ENCODE measurements at regions not wholly inside any gene's neighbourhood (a gene's known extent, or its start where the extent isn't known, plus 50 kb on each side); places are given as distances from the start of the nearest gene placed in this dataset.

DNA sequence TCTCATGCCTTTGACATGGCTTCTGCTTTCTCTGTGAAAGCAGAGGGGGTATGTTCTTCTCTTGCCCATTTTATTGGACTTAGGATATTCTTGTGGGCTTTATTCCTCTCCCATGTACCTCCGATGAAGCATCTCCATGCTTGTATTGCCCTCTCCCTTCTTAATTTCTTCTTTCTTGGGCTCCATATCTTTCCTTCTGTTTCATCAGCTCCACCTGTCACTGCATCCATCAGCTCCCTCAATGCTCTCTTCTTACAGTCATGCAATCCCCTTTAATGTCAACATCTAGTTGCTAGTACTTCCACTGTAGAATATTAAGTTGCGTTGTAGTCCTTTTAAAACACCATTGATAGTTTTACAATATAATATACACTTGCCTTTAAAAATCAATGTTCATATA, 257.6 kb downstream of the GPAT3 start:
- TF ChIP-seq, protein P1, sequence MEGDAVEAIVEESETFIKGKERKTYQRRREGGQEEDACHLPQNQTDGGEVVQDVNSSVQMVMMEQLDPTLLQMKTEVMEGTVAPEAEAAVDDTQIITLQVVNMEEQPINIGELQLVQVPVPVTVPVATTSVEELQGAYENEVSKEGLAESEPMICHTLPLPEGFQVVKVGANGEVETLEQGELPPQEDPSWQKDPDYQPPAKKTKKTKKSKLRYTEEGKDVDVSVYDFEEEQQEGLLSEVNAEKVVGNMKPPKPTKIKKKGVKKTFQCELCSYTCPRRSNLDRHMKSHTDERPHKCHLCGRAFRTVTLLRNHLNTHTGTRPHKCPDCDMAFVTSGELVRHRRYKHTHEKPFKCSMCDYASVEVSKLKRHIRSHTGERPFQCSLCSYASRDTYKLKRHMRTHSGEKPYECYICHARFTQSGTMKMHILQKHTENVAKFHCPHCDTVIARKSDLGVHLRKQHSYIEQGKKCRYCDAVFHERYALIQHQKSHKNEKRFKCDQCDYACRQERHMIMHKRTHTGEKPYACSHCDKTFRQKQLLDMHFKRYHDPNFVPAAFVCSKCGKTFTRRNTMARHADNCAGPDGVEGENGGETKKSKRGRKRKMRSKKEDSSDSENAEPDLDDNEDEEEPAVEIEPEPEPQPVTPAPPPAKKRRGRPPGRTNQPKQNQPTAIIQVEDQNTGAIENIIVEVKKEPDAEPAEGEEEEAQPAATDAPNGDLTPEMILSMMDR (conservative IDR thresholded peaks at IDR 0.05; ENCODE audit: low read depth, low read length): no peak
- TF ChIP-seq EZH2 (IDR thresholded peaks at IDR 0.05; ENCODE audit: borderline replicate concordance, low read depth, low read length, poor library complexity, severe bottlenecking): no peak
